C4-2B (cell line): ENCODE measurements at regions not wholly inside any gene's neighbourhood (a gene's known extent, or its start where the extent isn't known, plus 50 kb on each side); places are given as distances from the start of the nearest gene placed in this dataset.

ENCODE experiments used
- H3K27ac ChIP-seq: fragments of 450-650 bp; 2 replicates; pipeline ENCODE4 v1.5.1; 2017
- ZFX ChIP-seq: fragments of 450-650 bp; IDR thresholded peaks from 2 replicates; pipeline ENCODE4 v1.6.1; 2017
- TF ChIP-seq, protein P1 (sequence below): fragments of 450-650 bp; conservative IDR thresholded peaks from 2 replicates; pipeline ENCODE4 v1.5.1; 2017; ENCODE audit warnings: mild to moderate bottlenecking

DNA sequence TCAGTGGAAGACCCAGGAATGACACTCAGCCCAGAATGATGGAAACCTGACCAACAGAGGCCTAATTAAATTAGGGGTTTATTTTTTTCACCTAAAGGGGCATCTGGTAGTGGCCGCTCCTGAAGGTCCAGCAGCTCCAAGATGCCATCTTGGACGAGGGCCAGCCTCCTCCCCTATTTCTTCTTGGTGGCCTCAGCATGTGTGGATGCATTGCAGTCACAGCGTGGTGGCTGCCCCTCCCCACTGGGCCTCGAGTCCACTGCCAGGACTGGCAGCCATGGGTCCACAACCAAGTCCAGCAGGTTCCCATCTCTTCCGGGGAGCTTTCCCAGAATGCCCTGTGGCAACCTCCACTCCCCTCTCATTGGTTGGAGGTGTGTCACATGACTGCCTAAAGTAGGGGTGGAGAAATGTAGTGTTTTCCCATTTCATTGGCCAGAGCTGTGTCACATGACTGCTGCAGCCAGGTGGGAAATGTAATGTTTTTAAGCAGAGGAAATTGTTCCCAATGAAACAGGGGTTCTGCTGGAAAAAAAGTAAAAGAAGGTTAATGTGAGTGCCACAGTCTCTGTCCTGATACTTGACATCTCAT, 628.2 kb downstream of the PTPRU start:
- H3K27ac ChIP-seq, result no peak overlapping the region
- no peak for TF ChIP-seq ZFX

DNA sequence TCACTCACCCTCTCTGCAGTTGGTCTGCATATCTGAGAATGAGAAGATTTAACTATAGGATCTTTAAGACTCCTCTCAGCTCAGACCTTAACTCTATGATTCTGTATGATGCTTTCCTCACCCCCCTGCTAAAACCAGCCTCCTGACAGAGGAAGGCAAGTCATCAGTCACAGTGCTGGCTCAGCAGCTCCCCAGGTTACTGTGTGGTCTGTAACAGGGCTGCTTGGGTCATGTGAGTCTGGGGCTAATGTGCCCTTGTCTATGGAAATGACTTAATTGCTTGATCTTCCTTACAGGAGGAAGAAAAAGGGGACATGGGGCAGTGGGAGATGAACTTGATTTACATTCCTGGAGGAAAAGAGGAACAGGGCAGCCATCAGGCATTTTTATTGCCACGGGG, 625.6 kb downstream of the PTPRU start:
- TF ChIP-seq ZFX, result no peak
- TF ChIP-seq, protein P1, sequence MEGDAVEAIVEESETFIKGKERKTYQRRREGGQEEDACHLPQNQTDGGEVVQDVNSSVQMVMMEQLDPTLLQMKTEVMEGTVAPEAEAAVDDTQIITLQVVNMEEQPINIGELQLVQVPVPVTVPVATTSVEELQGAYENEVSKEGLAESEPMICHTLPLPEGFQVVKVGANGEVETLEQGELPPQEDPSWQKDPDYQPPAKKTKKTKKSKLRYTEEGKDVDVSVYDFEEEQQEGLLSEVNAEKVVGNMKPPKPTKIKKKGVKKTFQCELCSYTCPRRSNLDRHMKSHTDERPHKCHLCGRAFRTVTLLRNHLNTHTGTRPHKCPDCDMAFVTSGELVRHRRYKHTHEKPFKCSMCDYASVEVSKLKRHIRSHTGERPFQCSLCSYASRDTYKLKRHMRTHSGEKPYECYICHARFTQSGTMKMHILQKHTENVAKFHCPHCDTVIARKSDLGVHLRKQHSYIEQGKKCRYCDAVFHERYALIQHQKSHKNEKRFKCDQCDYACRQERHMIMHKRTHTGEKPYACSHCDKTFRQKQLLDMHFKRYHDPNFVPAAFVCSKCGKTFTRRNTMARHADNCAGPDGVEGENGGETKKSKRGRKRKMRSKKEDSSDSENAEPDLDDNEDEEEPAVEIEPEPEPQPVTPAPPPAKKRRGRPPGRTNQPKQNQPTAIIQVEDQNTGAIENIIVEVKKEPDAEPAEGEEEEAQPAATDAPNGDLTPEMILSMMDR, result no peak
- no peak overlapping the region for H3K27ac ChIP-seq

DNA sequence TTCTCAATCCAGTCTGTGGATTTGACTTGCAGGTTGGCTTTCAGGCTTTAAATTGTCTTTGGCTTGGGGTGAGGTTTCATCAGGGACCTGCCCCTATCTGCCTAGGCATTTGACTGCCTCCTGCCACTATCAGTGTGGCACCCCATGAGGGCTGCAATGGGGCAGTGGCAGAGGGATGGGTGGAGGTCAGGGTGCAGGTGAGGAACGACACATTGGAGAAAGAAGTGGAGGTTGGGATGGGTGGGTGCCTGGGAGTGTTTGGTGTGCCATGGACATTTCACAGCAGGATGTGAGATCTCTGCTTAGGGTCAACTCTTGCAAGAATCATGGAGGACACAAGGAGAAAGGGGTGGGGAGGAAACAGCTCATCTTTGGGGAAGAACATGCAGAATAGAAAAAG, 625.1 kb downstream of the PTPRU start:
- TF ChIP-seq, protein P1, result no peak
- no peak for TF ChIP-seq ZFX
- no peak overlapping the region for H3K27ac ChIP-seq

DNA sequence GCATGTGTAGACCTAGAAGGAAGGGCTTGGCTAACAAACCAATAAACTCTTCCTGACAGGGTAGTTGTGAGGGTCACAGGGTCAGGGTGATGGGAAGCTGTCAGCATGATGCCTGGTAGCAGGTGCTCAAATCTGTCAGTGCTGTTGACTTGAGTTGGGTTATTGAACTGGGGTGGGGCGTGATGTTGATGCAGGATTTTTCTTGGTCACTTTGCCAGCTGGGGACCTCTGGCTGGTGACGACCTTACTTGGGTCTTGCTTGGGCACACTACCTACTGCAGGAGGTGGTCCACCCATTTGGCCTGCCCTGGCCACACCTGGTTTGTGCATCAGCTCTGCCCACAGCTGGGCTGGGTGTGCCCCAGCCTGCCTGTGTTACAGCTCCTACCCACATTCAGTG, 624.4 kb downstream of the PTPRU start:
- no peak overlapping the region for H3K27ac ChIP-seq
- no peak for TF ChIP-seq ZFX
- TF ChIP-seq, protein P1, result no peak

DNA sequence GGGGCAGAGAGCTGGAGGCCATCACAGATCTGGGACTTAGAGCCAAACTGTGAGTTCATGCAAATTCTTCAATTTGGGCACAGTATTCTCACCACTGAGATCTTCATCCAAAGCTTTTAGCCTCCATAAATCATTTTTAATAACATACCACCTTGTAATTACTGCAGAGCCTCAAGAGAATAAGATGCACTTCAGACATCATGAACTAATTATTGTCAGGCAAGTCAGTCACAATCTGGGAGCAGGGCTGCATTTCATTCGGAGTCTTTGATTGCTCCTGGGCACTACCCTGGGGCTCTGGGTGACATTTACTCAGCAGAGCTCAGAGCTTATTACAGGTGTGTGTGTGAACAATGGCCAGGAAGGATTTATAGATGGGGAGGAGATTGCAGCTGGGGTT, 623.7 kb downstream of the PTPRU start:
- no peak for TF ChIP-seq ZFX
- TF ChIP-seq, protein P1, result no peak
- no peak overlapping the region for H3K27ac ChIP-seq

DNA sequence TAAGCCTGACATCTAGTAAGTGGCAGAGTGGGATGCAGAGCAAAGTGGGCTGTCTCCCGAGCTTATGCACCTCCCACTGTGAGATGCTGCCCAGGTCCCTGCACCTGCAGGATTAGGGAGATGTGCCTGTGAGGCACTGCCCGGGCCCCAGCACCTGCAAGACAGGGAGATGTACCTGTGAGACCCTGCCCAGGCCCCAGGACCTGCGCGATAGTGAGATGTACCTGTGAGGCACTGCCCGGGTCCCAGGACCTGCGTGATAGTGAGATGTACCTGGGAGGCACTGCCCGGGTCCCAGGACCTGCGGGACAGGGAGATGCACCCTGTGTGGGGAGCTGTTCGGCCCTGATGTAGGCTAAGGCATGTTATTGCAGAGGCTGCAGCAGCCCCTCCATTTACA, 622.8 kb downstream of the PTPRU start:
- no peak overlapping the region for H3K27ac ChIP-seq
- TF ChIP-seq ZFX, result no peak
- TF ChIP-seq, protein P1, result no peak

DNA sequence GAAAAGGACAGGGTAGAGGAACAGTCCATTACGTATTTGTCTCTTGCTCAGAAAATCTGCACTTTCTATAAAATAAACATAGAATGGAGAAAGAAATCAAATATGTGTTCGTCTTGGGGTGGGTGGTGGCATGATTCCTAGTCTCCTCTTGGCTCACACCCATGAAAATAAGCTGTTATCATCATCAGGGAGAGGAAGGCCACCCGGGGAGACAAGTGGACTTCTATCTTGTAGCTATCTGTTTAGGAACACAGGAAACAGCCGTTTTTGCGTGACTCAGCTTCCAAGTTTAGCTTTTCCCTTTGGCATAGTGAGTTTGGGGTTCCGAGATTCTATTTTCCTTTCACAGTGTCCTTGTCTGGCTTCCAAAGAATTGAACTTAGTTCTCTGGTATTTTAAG, 622.3 kb downstream of the PTPRU start:
- no peak for TF ChIP-seq ZFX
- TF ChIP-seq, protein P1, result no peak
- H3K27ac ChIP-seq, result no peak overlapping the region

DNA sequence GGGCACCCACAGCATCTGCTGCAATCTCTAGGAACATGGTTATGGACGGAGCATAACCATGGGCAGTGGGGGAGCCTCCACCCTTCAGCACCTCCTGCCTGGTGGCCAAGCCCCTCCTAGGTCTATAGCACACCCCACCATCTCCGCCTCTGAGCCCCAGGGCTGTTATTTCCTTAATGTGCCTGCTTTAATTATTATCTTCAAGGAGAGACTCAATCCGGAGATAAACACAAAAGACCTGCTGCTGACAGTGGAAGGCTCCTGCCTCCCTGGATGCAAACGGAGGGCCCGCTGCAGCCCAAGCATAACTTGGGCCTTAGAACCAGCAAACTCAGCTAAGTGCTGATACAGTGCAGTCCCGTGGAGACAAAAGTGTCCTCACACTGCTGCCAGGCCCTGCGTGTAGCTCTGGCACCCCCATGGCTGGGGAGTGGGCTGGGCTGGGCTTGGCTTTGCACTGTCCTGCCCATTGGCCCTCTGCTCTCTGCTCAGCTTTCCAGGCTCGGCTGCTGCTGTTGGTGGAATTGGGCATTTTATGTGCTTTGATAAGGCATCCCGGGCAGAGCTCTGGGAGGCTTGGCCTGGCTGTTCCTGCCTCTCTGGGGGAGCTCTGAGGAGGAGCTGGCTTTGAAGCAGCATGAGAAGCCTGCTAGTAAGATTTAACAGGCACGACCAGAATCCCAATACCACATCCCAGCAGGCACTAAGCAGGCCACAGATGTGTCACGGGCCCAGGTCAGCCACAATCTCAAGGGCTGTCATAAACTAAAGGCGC, 620.2 kb downstream of the PTPRU start:
- H3K27ac ChIP-seq, result no peak overlapping the region
- no peak for TF ChIP-seq ZFX
- TF ChIP-seq, protein P1, result no peak
